ENCODE measurements at regions not wholly inside any gene's neighbourhood (a gene's known extent, or its start where the extent isn't known, plus 50 kb on each side); places are given as distances from the start of the nearest gene placed in this dataset.

DNA sequence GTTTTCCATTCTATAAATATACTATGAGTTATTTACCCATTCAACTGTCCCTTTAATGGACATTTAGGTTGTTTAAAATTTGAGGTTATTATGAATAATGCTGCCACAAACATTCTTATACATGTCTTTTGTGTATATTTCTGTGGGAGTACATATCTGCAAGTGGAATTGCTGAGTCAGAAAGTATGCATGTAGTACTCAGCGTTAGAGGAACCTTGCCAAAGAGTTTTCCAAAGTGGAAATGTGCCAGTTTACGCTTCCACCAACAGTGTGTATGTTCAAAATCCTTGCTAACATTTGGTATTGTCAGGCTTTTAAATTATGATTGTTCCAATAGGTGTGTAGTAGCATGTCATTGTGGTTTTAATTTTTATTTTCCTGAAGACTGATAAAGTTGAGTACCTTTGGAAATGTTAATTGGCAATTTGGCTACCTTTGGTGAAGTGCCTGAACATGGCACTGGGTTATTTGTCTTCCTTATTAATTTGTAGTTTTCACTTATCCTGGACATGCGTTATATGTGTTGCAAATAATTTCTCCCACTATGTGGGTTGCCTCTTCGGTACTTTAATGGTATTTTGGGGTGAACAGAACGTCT lies 341.2 kb downstream of the CD83 start:
- intact Hi-C loops (cut with micrococcal nuclease) = no loop called here
- ChIA-PET CTCF (no interaction called here), POLR2A (no interaction called here)
- Mint-ChIP-seq H3K36me3 (ENCODE audit: low read depth) (peaks cover 5% of the 10 kb centered on the region), H3K27me3 (no peaks in the 10 kb centered on the region), H3K4me1 (peaks cover 19% of the 10 kb centered on the region), H3K27ac (no peak overlapping the region), H3K4me3 (no peak overlapping the region), H3K9me3 (no peaks in the 10 kb centered on the region)
- ATAC-seq (ENCODE audit: low read depth) (no peak), DNase-seq (no peak)
- TF ChIP-seq, protein P1, sequence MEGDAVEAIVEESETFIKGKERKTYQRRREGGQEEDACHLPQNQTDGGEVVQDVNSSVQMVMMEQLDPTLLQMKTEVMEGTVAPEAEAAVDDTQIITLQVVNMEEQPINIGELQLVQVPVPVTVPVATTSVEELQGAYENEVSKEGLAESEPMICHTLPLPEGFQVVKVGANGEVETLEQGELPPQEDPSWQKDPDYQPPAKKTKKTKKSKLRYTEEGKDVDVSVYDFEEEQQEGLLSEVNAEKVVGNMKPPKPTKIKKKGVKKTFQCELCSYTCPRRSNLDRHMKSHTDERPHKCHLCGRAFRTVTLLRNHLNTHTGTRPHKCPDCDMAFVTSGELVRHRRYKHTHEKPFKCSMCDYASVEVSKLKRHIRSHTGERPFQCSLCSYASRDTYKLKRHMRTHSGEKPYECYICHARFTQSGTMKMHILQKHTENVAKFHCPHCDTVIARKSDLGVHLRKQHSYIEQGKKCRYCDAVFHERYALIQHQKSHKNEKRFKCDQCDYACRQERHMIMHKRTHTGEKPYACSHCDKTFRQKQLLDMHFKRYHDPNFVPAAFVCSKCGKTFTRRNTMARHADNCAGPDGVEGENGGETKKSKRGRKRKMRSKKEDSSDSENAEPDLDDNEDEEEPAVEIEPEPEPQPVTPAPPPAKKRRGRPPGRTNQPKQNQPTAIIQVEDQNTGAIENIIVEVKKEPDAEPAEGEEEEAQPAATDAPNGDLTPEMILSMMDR (IDR thresholded peaks at IDR 0.05) = no peak

DNA sequence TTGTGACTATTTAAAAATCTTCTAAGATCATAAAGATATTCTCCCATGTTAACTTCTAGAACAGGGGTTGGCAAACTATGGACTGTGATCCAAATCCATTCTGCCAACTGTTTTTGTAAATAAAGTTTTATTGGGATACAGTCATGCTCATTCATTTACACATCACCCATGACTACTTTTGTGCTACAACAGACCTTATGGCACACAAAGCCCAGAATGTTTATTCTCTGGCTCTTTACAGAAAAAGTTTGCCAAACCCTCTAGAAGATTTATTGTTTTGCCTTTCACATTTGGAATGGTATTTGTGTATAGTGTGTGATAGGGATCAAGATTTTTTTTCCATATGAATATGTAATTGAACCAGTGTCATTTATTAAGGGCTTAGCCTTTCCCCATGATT lies 341.7 kb downstream of the CD83 start:
- DNase-seq = no peak
- no peak overlapping the region for H3K27ac Mint-ChIP-seq
- POLR2A ChIA-PET = no interaction called here
- H3K4me3 Mint-ChIP-seq = no peak overlapping the region
- no peak for ATAC-seq (ENCODE audit: low read depth)
- intact Hi-C loops (cut with micrococcal nuclease) = no loop called here
- CTCF ChIA-PET = no interaction called here
- no peaks in the 10 kb centered on the region for H3K9me3 Mint-ChIP-seq
- no peaks in the 10 kb centered on the region for H3K27me3 Mint-ChIP-seq
- peaks cover 15% of the 10 kb centered on the region for H3K4me1 Mint-ChIP-seq
- TF ChIP-seq, protein P1 (IDR thresholded peaks at IDR 0.05) = no peak
- H3K36me3 Mint-ChIP-seq (ENCODE audit: low read depth) = peaks cover 8% of the 10 kb centered on the region

DNA sequence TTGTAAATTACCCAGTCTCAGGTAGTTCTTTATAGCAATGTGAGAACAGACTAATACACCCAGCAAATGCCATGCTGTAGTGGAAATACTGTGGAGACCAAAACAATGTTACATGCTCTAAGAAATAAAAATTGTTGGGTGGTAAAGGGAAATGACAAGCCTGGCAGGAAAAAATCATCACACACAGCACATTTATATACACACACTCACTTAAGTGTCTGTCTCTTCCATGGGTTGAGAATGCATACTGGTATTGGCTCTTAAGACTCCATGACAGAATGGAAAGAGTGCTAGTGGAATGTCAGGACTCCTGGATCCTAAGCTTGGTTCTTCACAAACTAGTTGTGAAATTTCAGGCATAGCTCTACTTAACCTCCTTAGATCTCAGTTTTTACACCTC lies 343.0 kb downstream of the CD83 start:
- ATAC-seq (ENCODE audit: low read depth) (no peak), DNase-seq (no peak)
- intact Hi-C loops (cut with micrococcal nuclease) = no loop called here
- peaks cover 10% of the 10 kb centered on the region for H3K36me3 Mint-ChIP-seq (ENCODE audit: low read depth)
- TF ChIP-seq, protein P1 (IDR thresholded peaks at IDR 0.05) = no peak
- ChIA-PET CTCF (no interaction called here), POLR2A (no interaction called here)
- H3K27ac Mint-ChIP-seq = no peak overlapping the region
- peaks cover 12% of the 10 kb centered on the region for H3K4me1 Mint-ChIP-seq
- H3K27me3 Mint-ChIP-seq = no peaks in the 10 kb centered on the region
- no peak overlapping the region for H3K4me3 Mint-ChIP-seq
- peaks cover 5% of the 10 kb centered on the region for H3K9me3 Mint-ChIP-seq

DNA sequence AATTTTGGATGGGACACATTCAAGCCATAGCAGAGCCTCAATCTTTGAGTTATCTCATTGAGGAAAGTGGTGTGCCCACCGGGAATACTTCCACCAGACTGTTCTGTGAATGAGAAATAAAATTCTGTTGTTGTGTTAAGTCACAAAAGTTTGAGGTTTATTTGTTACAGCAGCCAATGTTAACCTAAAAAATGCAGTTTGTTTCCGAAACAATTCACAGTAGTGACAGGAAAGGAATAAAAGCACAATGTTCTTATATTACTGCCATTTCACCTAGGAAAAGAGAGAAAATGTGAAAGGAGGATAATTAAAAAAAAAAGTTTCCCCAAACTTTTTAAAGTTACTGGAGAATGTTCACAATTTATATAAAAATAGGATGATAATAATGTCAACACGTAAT lies 344.6 kb downstream of the CD83 start:
- Mint-ChIP-seq H3K9me3 (peaks cover 5% of the 10 kb centered on the region), H3K36me3 (ENCODE audit: low read depth) (peaks cover 9% of the 10 kb centered on the region), H3K27me3 (no peaks in the 10 kb centered on the region), H3K4me3 (no peak overlapping the region), H3K27ac (no peak overlapping the region), H3K4me1 (peaks cover 12% of the 10 kb centered on the region)
- DNase-seq = no peak
- TF ChIP-seq, protein P1 (IDR thresholded peaks at IDR 0.05) = no peak
- intact Hi-C loops (cut with micrococcal nuclease) = no loop called here
- CTCF ChIA-PET = no interaction called here
- no peak for ATAC-seq (ENCODE audit: low read depth)
- POLR2A ChIA-PET = interaction anchor here (0.7 kb wide), 1 partner anchor 9 kb away, joined by 3 read pairs; no protein-coding TSS in a partner anchor

DNA sequence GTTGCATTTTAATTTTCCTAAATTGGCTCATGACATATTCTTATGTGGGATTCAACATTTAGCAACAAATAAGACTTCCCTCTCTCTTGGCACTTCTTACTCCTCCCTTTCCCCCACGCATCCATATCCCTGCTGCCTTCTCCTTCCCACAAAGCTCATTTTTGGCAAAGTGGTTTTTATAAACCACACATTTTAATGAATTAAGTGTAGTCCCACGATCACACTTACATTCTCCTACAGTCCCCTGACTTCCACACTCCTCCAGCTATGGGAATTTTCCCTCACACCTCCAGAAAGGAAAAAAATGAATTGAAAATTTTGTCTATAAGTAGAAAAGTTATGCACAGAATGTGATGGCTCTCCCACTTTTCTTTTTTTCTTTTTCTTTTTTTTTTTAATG lies 345.0 kb downstream of the CD83 start:
- DNase-seq (no peak), ATAC-seq (ENCODE audit: low read depth) (no peak)
- ChIA-PET POLR2A (no interaction called here), CTCF (interaction anchor here (1.0 kb wide), 1 partner anchor 9 kb away, joined by 3 read pairs; no protein-coding TSS in a partner anchor)
- Mint-ChIP-seq H3K27ac (no peak overlapping the region), H3K4me1 (peaks cover 12% of the 10 kb centered on the region), H3K27me3 (no peaks in the 10 kb centered on the region), H3K4me3 (no peak overlapping the region), H3K36me3 (ENCODE audit: low read depth) (peaks cover 9% of the 10 kb centered on the region), H3K9me3 (peaks cover 5% of the 10 kb centered on the region)
- TF ChIP-seq, protein P1 (IDR thresholded peaks at IDR 0.05) = no peak
- intact Hi-C loops (cut with micrococcal nuclease) = no loop called here

Measured in activated B cell treated with CpG ODN at 0.5 μM for 24 hours (primary cell).